Heart right ventricle (tissue), 16 donors: ENCODE measurements at regions not wholly inside any gene's neighbourhood (a gene's known extent, or its start where the extent isn't known, plus 50 kb on each side); places are given as distances from the start of the nearest gene placed in this dataset.

Experiments
- ATAC-seq, 8 donors: fragments of 200-7000 bp; cut with Tn5 transposase; one replicate each; pipeline ENCODE4 v1.9.1; 2020; ENCODE audit warnings: mild to moderate bottlenecking in 8 of 8, moderate library complexity in 8 of 8, moderate number of reproducible peaks in 1 of 8
- DNase-seq, 2 donors: peaks; one replicate each; pipeline ENCODE4 v3.0.0-alpha.2; 2020
- H3K27ac ChIP-seq, 10 donors: fragments of 200-600 bp; sonication (generic) in 2 of 10; one replicate each; pipeline versions ENCODE4 v1.5.0 to v1.8.0; 2020 to 2022; ENCODE audit warnings: mild to moderate bottlenecking in 3 of 10
- H3K27me3 ChIP-seq, 7 donors: fragments of 200-600 bp; one replicate each; pipeline ENCODE4 v1.8.0; 2021 to 2022; ENCODE audit warnings: mild to moderate bottlenecking in 2 of 7
- H3K36me3 ChIP-seq, 9 donors: fragments of 200-600 bp; sonication (generic) in 1 of 9; one replicate each; pipeline versions ENCODE4 v1.5.0 to v1.8.0; 2020 to 2022; ENCODE audit warnings: mild to moderate bottlenecking in 2 of 9
- H3K4me1 ChIP-seq, 9 donors: fragments of 200-600 bp; sonication (generic) in 1 of 9; one replicate each; pipeline versions ENCODE4 v1.5.0 to v1.8.0; 2020 to 2022; ENCODE audit warnings: mild to moderate bottlenecking in 4 of 9
- H3K4me3 ChIP-seq, 10 donors: fragments of 200-600 bp; sonication (generic) in 2 of 10; one replicate each; pipeline versions ENCODE4 v1.5.0 to v1.8.0; 2020 to 2022; ENCODE audit warnings: mild to moderate bottlenecking in 7 of 10, moderate library complexity in 2 of 10
- H3K9me3 ChIP-seq, 11 donors: fragments of 200-600 bp in 10 of 11; sonication (generic) in 2 of 11; one replicate each; pipeline versions ENCODE4 v1.5.0 to v1.8.0; 2013 to 2022; ENCODE audit warnings: mild to moderate bottlenecking in 2 of 11, control low read depth in 1 of 11, moderate library complexity in 1 of 11
- CTCF ChIP-seq, 9 donors: fragments of 200-600 bp; sonication (generic) in 2 of 9; IDR thresholded peaks; one replicate each; pipeline versions ENCODE4 v1.5.0 to v1.8.0; 2021 to 2022; ENCODE audit warnings: antibody characterized with exemption in 9 of 9, mild to moderate bottlenecking in 5 of 9, moderate library complexity in 1 of 9
- WGBS, 2 donors: extraction: QIAGEN DNeasy Blood & Tissue Kit; methylation state at CpG; one replicate each; pipeline ENCODE4 v1.1.7; 2013; ENCODE audit warnings: inconsistent platforms in 1 of 2; 5-methylcytosine and 5-hydroxymethylcytosine counted together
- intact Hi-C, 10 donors: fragments of 100-400 bp; cut with DNase I; formaldehyde crosslinking; loops; one replicate each; pipeline versions ENCODE4 v1.11.1 to v1.14.2; 2022
- donor health status: Arrhythmogenic right ventricular cardiomyopathy.
- donor health status: ischemic (EF 13 %, LVEDD 7.1; RV severe dilation, severe dysfunction).
- donor health status: healthy with polysubstance abuse.
- donor health status: DM: no; HTN: yes; CAD: no.
- donor health status: DM: no; HTN: no; CAD: no.
- donor health status: ischemic (EF 25% LVEDD 6.9; RV normal size, moderate dysfunction).
- donor health status: ischemic (EF 25% LVEDD 5.7; RV mildly dilated, moderate dysfunction).
- donor health status: healthy.
- donor health status: DM: yes; HTN: yes; CAD: no.
- donor health status: Ischemic cardiomyopathy.
- donor health status: ischemic (EF 35%, LVEDD 5.7; RV mildly dilated, moderate dysfunction).
- donor health status: nonischemic (EF 11% LVEDD 7.7; RV severe dilation, severe dysfunction).
- donor health status: DM: yes; HTN: yes; CAD: no.
- donor health status: PGD.
- donor health status: ischemic (EF 29% LVEDD 5.4; RV normal size, mild dysfunction).
- donor health status: nonischemic (EF 23%, LVEDD 6.1; RV moderate dilation, normal function).

- WGBS, 2 donors = 47 to 60% methylated on average over 4 of the region's 4 CpGs
- H3K4me1 ChIP-seq = no peaks in the 10 kb centered on the region
- DNase-seq = no peak
- intact Hi-C loops = no loop called here
- H3K4me3 ChIP-seq = no peak overlapping the region
- no peaks in the 10 kb centered on the region for H3K36me3 ChIP-seq
- no peak for ATAC-seq
- H3K27ac ChIP-seq = no peak overlapping the region
- H3K27me3 ChIP-seq = no peaks in the 10 kb centered on the region
- no peak for TF ChIP-seq CTCF (IDR thresholded peaks at IDR 0.05)
- no peaks in the 10 kb centered on the region for H3K9me3 ChIP-seq
Measured at GRCh38 chr13:65532231-65532630, 1697.9 kb downstream of the PCDH9 start.

- no peak overlapping the region for H3K27ac ChIP-seq
- H3K4me3 ChIP-seq = no peak overlapping the region
- no peak for TF ChIP-seq CTCF (IDR thresholded peaks at IDR 0.05)
- ATAC-seq = no peak
- H3K4me1 ChIP-seq = no peaks in the 10 kb centered on the region
- H3K27me3 ChIP-seq = no peaks in the 10 kb centered on the region
- DNase-seq = no peak
- H3K36me3 ChIP-seq = no peaks in the 10 kb centered on the region
- 60 to 63% methylated on average over 2 of the region's 2 CpGs for WGBS, 2 donors
- peaks cover 0 to 4% (median 0%) of the 10 kb centered on the region in 11 donors for H3K9me3 ChIP-seq
- intact Hi-C loops = no loop called here
Measured at GRCh38 chr13:65530688-65531087, 1699.4 kb downstream of the PCDH9 start.

- Histone ChIP-seq H3K27me3 (no peaks in the 10 kb centered on the region), H3K4me1 (no peaks in the 10 kb centered on the region), H3K4me3 (no peak overlapping the region), H3K27ac (no peak overlapping the region), H3K36me3 (no peaks in the 10 kb centered on the region), H3K9me3 (peaks cover 0 to 11% (median 0%) of the 10 kb centered on the region in 11 donors)
- intact Hi-C loops = no loop called here
- WGBS, 2 donors = 30 to 33% methylated on average over 4 of the region's 4 CpGs
- no peak for DNase-seq
- TF ChIP-seq CTCF (IDR thresholded peaks at IDR 0.05) = no peak
- no peak for ATAC-seq
Measured at GRCh38 chr13:65529541-65529940, 1700.6 kb downstream of the PCDH9 start.

- DNase-seq = no peak
- Histone ChIP-seq H3K4me3 (no peak overlapping the region), H3K9me3 (peaks cover 0 to 17% (median 0%) of the 10 kb centered on the region in 11 donors), H3K36me3 (no peaks in the 10 kb centered on the region), H3K27me3 (no peaks in the 10 kb centered on the region), H3K27ac (no peak overlapping the region), H3K4me1 (no peaks in the 10 kb centered on the region)
- no peak for ATAC-seq
- intact Hi-C loops = no loop called here
- no peak for TF ChIP-seq CTCF (IDR thresholded peaks at IDR 0.05)
Measured at GRCh38 chr13:65508745-65509144, 1721.4 kb downstream of the PCDH9 start.

GRCh38 chr13:65508338-65508737 is 1721.8 kb downstream of the PCDH9 start:
- peaks cover 0 to 17% (median 0%) of the 10 kb centered on the region in 11 donors for H3K9me3 ChIP-seq
- H3K4me3 ChIP-seq = no peak overlapping the region
- DNase-seq (no peak), ATAC-seq (no peak)
- no peak for TF ChIP-seq CTCF (IDR thresholded peaks at IDR 0.05)
- H3K27ac ChIP-seq = no peak overlapping the region
- intact Hi-C loops = no loop called here
- H3K36me3 ChIP-seq = no peaks in the 10 kb centered on the region
- H3K4me1 ChIP-seq = no peaks in the 10 kb centered on the region
- no peaks in the 10 kb centered on the region for H3K27me3 ChIP-seq
